Loucy (cell line): ENCODE measurements at regions not wholly inside any gene's neighbourhood (a gene's known extent, or its start where the extent isn't known, plus 50 kb on each side); places are given as distances from the start of the nearest gene placed in this dataset.

ENCODE experiments used
- H2AFZ ChIP-seq: fragments of 200-600 bp; sonication (generic); 2 replicates; pipeline ENCODE4 v1.6.0; 2016; ENCODE audit warnings: antibody characterized with exemption, mild to moderate bottlenecking, low read length, moderate library complexity
- H3F3A ChIP-seq: fragments of 200-600 bp; 2 replicates; pipeline ENCODE4 v1.6.0; 2016; ENCODE audit warnings: antibody characterized with exemption, low read depth, mild to moderate bottlenecking
- H3K27me3 ChIP-seq: fragments of 200-600 bp; sonication (generic); 2 replicates; pipeline ENCODE4 v1.6.1; 2014; ENCODE audit warnings: low read length, mild to moderate bottlenecking; ENCODE audit not compliant: insufficient read depth, poor library complexity, severe bottlenecking
- H3K36me3 ChIP-seq: fragments of 200-600 bp; sonication (generic); 2 replicates; pipeline ENCODE4 v1.6.1; 2016; ENCODE audit warnings: low read length; ENCODE audit not compliant: insufficient read depth
- H3K4me1 ChIP-seq: fragments of 200-600 bp; sonication (generic); 2 replicates; pipeline ENCODE4 v1.5.1; 2014; ENCODE audit warnings: low read length, mild to moderate bottlenecking; ENCODE audit not compliant: insufficient read depth, poor library complexity, severe bottlenecking
- H3K4me2 ChIP-seq: fragments of 200-600 bp; sonication (generic); 2 replicates; pipeline ENCODE4 v1.6.0; 2014; ENCODE audit warnings: antibody characterized with exemption, low read length, low read depth, mild to moderate bottlenecking; ENCODE audit not compliant: poor library complexity, severe bottlenecking
- H3K4me3 ChIP-seq: fragments of 200-600 bp; sonication (generic); 2 replicates; pipeline ENCODE4 v1.5.1; 2014; ENCODE audit warnings: low read length, mild to moderate bottlenecking, mixed read lengths; ENCODE audit not compliant: poor library complexity, severe bottlenecking
- H3K79me2 ChIP-seq: fragments of 200-600 bp; sonication (generic); 2 replicates; pipeline ENCODE4 v1.6.1; 2014; ENCODE audit warnings: low read length; ENCODE audit not compliant: insufficient read depth
- H3K9ac ChIP-seq: fragments of 200-600 bp; sonication (generic); 2 replicates; pipeline ENCODE4 v1.6.0; 2014; ENCODE audit warnings: mild to moderate bottlenecking, low read depth, low read length, moderate library complexity; ENCODE audit not compliant: poor library complexity, severe bottlenecking
- H3K9me2 ChIP-seq: fragments of 200-600 bp; sonication (generic); replicated peaks from 2 replicates; pipeline ENCODE4 v1.6.1; 2016; ENCODE audit warnings: low read depth, low read length, mixed read lengths
- H3K9me3 ChIP-seq: fragments of 200-600 bp; sonication (generic); 2 replicates; pipeline ENCODE4 v1.6.1; 2014; ENCODE audit warnings: mild to moderate bottlenecking, antibody characterized with exemption, low read length, low read depth; ENCODE audit not compliant: insufficient read depth
- H4K20me1 ChIP-seq: fragments of 200-600 bp; sonication (generic); 2 replicates; pipeline ENCODE4 v1.6.0; 2014; ENCODE audit warnings: antibody characterized with exemption, low read length, mild to moderate bottlenecking; ENCODE audit not compliant: insufficient read depth, poor library complexity, severe bottlenecking
- EZH2phosphoT487 ChIP-seq: fragments of 200-600 bp; IDR thresholded peaks from 2 replicates; pipeline ENCODE4 v1.6.1; 2018; ENCODE audit warnings: antibody characterized with exemption, mild to moderate bottlenecking, moderate library complexity, borderline replicate concordance
- TF ChIP-seq, protein P1 (sequence below): fragments of 200-600 bp; sonication (generic); conservative IDR thresholded peaks from 2 replicates; pipeline ENCODE4 v1.5.1; 2014; ENCODE audit warnings: mild to moderate bottlenecking, antibody characterized with exemption, low read length

DNA sequence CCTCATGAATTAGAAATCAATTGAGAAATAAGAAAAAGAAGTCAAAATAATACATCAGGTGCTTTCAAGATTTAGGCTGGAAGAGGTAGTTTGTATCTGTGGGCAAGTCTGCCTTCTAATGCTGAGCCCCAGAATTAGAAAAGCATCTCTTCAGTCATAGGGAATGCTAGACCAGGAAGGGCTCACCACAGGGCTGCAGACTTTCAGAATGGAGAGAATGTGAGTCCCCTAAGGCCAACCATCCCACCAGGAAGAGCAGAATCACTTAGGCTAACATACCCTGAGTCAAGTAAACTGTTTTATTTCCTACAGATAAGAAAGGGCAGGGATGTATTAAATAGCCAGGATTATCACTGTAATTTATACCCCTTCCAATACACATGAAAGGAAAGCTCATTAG is 510.2 kb downstream of the RNF144B start:
- Histone ChIP-seq H3K4me3 (no peak overlapping the region), H4K20me1 (no peaks in the 10 kb centered on the region), H3K79me2 (no peaks in the 10 kb centered on the region), H3F3A (no peaks in the 10 kb centered on the region), H3K9me3 (no peaks in the 10 kb centered on the region), H2AFZ (no peak overlapping the region), H3K9me2 (no peaks in the 10 kb centered on the region), H3K4me2 (no peak overlapping the region), H3K9ac (no peak overlapping the region), H3K4me1 (no peaks in the 10 kb centered on the region), H3K36me3 (no peaks in the 10 kb centered on the region), H3K27me3 (no peaks in the 10 kb centered on the region)
- TF ChIP-seq, protein P1, sequence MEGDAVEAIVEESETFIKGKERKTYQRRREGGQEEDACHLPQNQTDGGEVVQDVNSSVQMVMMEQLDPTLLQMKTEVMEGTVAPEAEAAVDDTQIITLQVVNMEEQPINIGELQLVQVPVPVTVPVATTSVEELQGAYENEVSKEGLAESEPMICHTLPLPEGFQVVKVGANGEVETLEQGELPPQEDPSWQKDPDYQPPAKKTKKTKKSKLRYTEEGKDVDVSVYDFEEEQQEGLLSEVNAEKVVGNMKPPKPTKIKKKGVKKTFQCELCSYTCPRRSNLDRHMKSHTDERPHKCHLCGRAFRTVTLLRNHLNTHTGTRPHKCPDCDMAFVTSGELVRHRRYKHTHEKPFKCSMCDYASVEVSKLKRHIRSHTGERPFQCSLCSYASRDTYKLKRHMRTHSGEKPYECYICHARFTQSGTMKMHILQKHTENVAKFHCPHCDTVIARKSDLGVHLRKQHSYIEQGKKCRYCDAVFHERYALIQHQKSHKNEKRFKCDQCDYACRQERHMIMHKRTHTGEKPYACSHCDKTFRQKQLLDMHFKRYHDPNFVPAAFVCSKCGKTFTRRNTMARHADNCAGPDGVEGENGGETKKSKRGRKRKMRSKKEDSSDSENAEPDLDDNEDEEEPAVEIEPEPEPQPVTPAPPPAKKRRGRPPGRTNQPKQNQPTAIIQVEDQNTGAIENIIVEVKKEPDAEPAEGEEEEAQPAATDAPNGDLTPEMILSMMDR, result no peak

DNA sequence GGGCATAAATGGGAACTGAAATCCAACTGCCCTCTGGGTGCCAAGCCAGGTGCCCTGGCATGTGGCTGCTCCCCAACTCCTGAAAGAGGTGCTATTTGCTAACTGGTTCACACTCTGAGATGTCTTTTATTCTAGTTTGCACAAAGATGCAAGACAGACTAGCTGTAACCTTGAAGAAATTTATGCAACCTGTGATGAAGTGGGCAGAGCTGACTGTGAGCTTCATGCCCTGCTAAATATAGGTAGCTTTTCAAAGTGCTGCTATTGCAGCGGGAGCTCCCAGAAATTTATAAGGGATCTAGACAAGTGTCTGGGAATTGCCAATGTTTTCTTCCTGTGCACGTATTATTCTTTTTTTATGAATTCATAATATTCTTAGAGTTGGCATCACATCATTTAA is 517.5 kb downstream of the RNF144B start:
- Histone ChIP-seq H3F3A (no peaks in the 10 kb centered on the region), H3K27me3 (no peaks in the 10 kb centered on the region), H3K79me2 (no peaks in the 10 kb centered on the region), H3K9me2 (no peaks in the 10 kb centered on the region), H3K9ac (no peak overlapping the region), H4K20me1 (no peaks in the 10 kb centered on the region), H3K36me3 (no peaks in the 10 kb centered on the region), H2AFZ (no peak overlapping the region), H3K4me3 (no peak overlapping the region), H3K9me3 (no peaks in the 10 kb centered on the region), H3K4me1 (no peaks in the 10 kb centered on the region), H3K4me2 (no peak overlapping the region)
- TF ChIP-seq, protein P1, result no peak
- no peak for TF ChIP-seq EZH2phosphoT487

DNA sequence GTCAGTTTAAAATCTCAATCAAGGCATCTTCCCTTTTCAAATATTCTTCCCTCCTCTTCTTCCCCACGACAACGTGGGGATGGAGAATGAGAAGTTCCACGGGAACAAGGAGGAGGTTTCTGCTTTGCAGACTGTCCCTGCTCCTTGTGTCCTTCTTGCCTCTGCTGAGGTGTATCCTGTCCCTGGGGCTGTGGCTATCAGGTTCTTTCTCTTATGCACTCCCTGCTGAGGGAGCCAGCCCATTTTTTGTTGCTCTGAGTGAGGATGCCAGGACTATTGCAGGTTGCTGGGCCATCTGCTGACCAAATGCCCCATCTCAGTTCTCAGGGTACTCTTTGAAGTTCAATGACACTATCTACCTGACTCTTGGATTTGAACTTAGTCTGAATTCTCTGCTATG is 533.6 kb downstream of the RNF144B start:
- no peaks in the 10 kb centered on the region for H4K20me1 ChIP-seq
- no peaks in the 10 kb centered on the region for H3K36me3 ChIP-seq
- no peaks in the 10 kb centered on the region for H3F3A ChIP-seq
- H3K4me2 ChIP-seq, result no peak overlapping the region
- no peak overlapping the region for H2AFZ ChIP-seq
- H3K79me2 ChIP-seq, result no peaks in the 10 kb centered on the region
- H3K4me1 ChIP-seq, result no peaks in the 10 kb centered on the region
- H3K9ac ChIP-seq, result no peak overlapping the region
- H3K4me3 ChIP-seq, result no peak overlapping the region
- no peaks in the 10 kb centered on the region for H3K9me2 ChIP-seq
- TF ChIP-seq, protein P1, result no peak
- TF ChIP-seq EZH2phosphoT487, result no peak
- no peaks in the 10 kb centered on the region for H3K27me3 ChIP-seq
- H3K9me3 ChIP-seq, result no peaks in the 10 kb centered on the region
